NCI-H774 (cell line): ENCODE measurements at regions not wholly inside any gene's neighbourhood (a gene's known extent, or its start where the extent isn't known, plus 50 kb on each side); places are given as distances from the start of the nearest gene placed in this dataset.

Experiments used
- DNase-seq: peaks from one replicate; lab custom pipeline; 2025; lab: John Stamatoyannopoulos, UW

GRCh38 chr1:118340928-118341910 lies 156.2 kb upstream of the SPAG17 start:
- DNase-seq, result no peak

- DNase-seq, result no peak
Measured at GRCh38 chr1:118339400-118340124, 154.5 kb upstream of the SPAG17 start.

GRCh38 chr1:118338936-118339335 lies 153.9 kb upstream of the SPAG17 start:
- no peak for DNase-seq

GRCh38 chr1:118337346-118337745 lies 152.3 kb upstream of the SPAG17 start:
- no peak for DNase-seq

- no peak for DNase-seq
Measured at GRCh38 chr1:118335331-118335732, 150.3 kb upstream of the SPAG17 start.

GRCh38 chr1:118334506-118334905 lies 149.5 kb upstream of the SPAG17 start:
- DNase-seq, result no peak

- DNase-seq, result no peak
Measured at GRCh38 chr1:118333601-118334210, 148.7 kb upstream of the SPAG17 start.

- DNase-seq, result no peak
Measured at GRCh38 chr1:118326960-118327629, 142.1 kb upstream of the SPAG17 start.

GRCh38 chr1:118325550-118326225 lies 140.7 kb upstream of the SPAG17 start:
- no peak for DNase-seq

GRCh38 chr1:118323246-118323645 lies 138.2 kb upstream of the SPAG17 start:
- DNase-seq, result no peak

GRCh38 chr1:118322331-118322730 lies 137.3 kb upstream of the SPAG17 start:
- DNase-seq, result no peak

- DNase-seq, result no peak
Measured at GRCh38 chr1:118321840-118322239, 136.8 kb upstream of the SPAG17 start.

- DNase-seq, result no peak
Measured at GRCh38 chr1:118317842-118318614, 133.0 kb upstream of the SPAG17 start.

- no peak for DNase-seq
Measured at GRCh38 chr1:118306851-118307250, 121.8 kb upstream of the SPAG17 start.

GRCh38 chr1:118304722-118305359 lies 119.8 kb upstream of the SPAG17 start:
- no peak for DNase-seq

GRCh38 chr1:118303534-118303933 lies 118.5 kb upstream of the SPAG17 start:
- DNase-seq, result no peak

GRCh38 chr1:118303064-118303463 lies 118.0 kb upstream of the SPAG17 start:
- DNase-seq, result no peak

- DNase-seq, result no peak
Measured at GRCh38 chr1:118302145-118302544, 117.1 kb upstream of the SPAG17 start.

GRCh38 chr1:118300808-118301207 lies 115.8 kb upstream of the SPAG17 start:
- no peak for DNase-seq

GRCh38 chr1:118298397-118298796 lies 113.4 kb upstream of the SPAG17 start:
- DNase-seq, result no peak
